ENCODE measurements at regions not wholly inside any gene's neighbourhood (a gene's known extent, or its start where the extent isn't known, plus 50 kb on each side); places are given as distances from the start of the nearest gene placed in this dataset.

DNA sequence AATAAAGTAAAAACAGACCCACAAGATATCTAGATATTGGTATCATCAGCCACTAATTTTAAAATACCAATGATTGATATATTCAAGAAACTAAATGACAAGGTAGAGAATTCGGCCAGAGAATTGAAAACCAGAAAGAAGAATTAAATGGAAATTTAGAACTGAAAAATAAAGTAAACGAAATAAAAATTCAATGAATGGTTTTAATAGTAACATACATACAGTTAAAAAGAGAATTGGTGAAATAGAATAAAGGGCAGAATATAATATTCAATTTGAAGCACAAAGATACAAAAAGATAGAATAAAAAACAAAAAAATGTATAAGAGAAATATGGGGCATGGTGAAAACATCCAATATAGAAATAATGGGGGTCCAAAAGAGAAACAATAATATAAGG, 64.0 kb upstream of the GUCA2B start:
- in situ Hi-C loops (cut with MboI) (no loop called here), intact Hi-C loops (cut with micrococcal nuclease; ENCODE audit: unreplicated experiment) (no loop called here)
- no peak overlapping the region for H3K27ac ChIP-seq (ENCODE audit: control insufficient read depth, insufficient read depth)
- no peaks in the 10 kb centered on the region for H3K4me1 ChIP-seq (ENCODE audit: control insufficient read depth, insufficient read depth, low read length)
- no peaks in the 10 kb centered on the region for H3K79me2 ChIP-seq (ENCODE audit: control insufficient read depth, insufficient read depth, low read length)
- TF ChIP-seq ZBTB33 (IDR thresholded peaks at IDR 0.05) (no peak), CREB1 (IDR thresholded peaks at IDR 0.05; ENCODE audit: low read depth) (no peak), ASH2L (IDR thresholded peaks at IDR 0.05; ENCODE audit: borderline replicate concordance, low read depth) (no peak), NR2C1 (IDR thresholded peaks at IDR 0.05) (no peak), MAX (IDR thresholded peaks at IDR 0.05; ENCODE audit: low read depth, low read length) (no peak), IKZF1 (conservative IDR thresholded peaks at IDR 0.05) (no peak), EZH2 (IDR thresholded peaks at IDR 0.05; ENCODE audit: borderline replicate concordance, control insufficient read depth, low read depth, low read length) (no peak), IKZF2 (IDR thresholded peaks at IDR 0.05) (no peak), CREM (IDR thresholded peaks at IDR 0.05; ENCODE audit: low read depth) (no peak), POU2F2 (IDR thresholded peaks at IDR 0.05; ENCODE audit: borderline replicate concordance, low read depth, low read length) (no peak), SIX5 (IDR thresholded peaks at IDR 0.05; ENCODE audit: low read depth, low read length, severe bottlenecking) (no peak), NBN (IDR thresholded peaks at IDR 0.05) (no peak), ZBED1 (IDR thresholded peaks at IDR 0.05; ENCODE audit: borderline replicate concordance) (no peak), YY1 (IDR thresholded peaks at IDR 0.05; ENCODE audit: low read depth, low read length) (no peak), CTCF (IDR thresholded peaks at IDR 0.05 in 2 of 3, conservative IDR thresholded peaks at IDR 0.05 in 1 of 3; ENCODE audit: control insufficient read depth in 2 of 3, extremely low read depth in 1 of 3, insufficient read depth in 1 of 3, low read depth in 3 of 3, low read length in 3 of 3) (no peak), BRCA1 (IDR thresholded peaks at IDR 0.05; ENCODE audit: low read depth, low read length) (no peak), HSF1 (IDR thresholded peaks at IDR 0.05; ENCODE audit: low read depth, low read length) (no peak)
- TF ChIP-seq, protein P1, sequence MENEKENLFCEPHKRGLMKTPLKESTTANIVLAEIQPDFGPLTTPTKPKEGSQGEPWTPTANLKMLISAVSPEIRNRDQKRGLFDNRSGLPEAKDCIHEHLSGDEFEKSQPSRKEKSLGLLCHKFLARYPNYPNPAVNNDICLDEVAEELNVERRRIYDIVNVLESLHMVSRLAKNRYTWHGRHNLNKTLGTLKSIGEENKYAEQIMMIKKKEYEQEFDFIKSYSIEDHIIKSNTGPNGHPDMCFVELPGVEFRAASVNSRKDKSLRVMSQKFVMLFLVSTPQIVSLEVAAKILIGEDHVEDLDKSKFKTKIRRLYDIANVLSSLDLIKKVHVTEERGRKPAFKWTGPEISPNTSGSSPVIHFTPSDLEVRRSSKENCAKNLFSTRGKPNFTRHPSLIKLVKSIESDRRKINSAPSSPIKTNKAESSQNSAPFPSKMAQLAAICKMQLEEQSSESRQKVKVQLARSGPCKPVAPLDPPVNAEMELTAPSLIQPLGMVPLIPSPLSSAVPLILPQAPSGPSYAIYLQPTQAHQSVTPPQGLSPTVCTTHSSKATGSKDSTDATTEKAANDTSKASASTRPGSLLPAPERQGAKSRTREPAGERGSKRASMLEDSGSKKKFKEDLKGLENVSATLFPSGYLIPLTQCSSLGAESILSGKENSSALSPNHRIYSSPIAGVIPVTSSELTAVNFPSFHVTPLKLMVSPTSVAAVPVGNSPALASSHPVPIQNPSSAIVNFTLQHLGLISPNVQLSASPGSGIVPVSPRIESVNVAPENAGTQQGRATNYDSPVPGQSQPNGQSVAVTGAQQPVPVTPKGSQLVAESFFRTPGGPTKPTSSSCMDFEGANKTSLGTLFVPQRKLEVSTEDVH (IDR thresholded peaks at IDR 0.05; ENCODE audit: low read depth, partially characterized antibody): no peak
- no peaks in the 10 kb centered on the region for H4K20me1 ChIP-seq (ENCODE audit: control insufficient read depth, insufficient read depth)
- H3K4me3 ChIP-seq: no peak overlapping the region
- SMC1A ChIA-PET (ENCODE audit: uncharacterized antibody, unreplicated experiment): no interaction called here
- RAD21 ChIA-PET (ENCODE audit: unreplicated experiment): no interaction called here
- FAIRE-seq: no peak
- POLR2A ChIA-PET: no interaction called here
- WGBS (ENCODE audit: insufficient coverage, insufficient replicate concordance, low lambda C conversion rate, missing lambda C conversion rate): 4% methylated on average over 2 of the region's 2 CpGs
- no peak overlapping the region for H3K4me2 ChIP-seq (ENCODE audit: control insufficient read depth, insufficient read depth)
- H3K36me3 ChIP-seq (ENCODE audit: control insufficient read depth in 2 of 2, insufficient read depth in 2 of 2, low read length in 1 of 2): no peaks in the 10 kb centered on the region
- no peaks in the 10 kb centered on the region for H3K27me3 ChIP-seq (replicated peaks in 1 of 2; ENCODE audit: control insufficient read depth in 2 of 2, insufficient read depth in 2 of 2, low read length in 1 of 2)
- no peaks in the 10 kb centered on the region; the same call in 1 of the 3 replicates for H3K9me3 ChIP-seq (replicated peaks; ENCODE audit: control insufficient read depth, insufficient read depth, low read length)
- H3K9ac ChIP-seq (ENCODE audit: control insufficient read depth, insufficient read depth, low read length): no peak overlapping the region
- CTCF ChIA-PET: interaction anchor here (0.6 kb wide), 1 partner anchor 162 kb away, joined by 3 read pairs; no protein-coding TSS in a partner anchor
- no peak overlapping the region for H2AFZ ChIP-seq (ENCODE audit: control insufficient read depth, low read depth, low read length)
- DNase-seq (ENCODE audit: low read depth, low spot score): no peak
- no TSS peak for BruUV-seq (replicated peaks)
- ATAC-seq: no peak

Data from GM12878 (cell line).